Ishikawa (cell line): ENCODE measurements at regions not wholly inside any gene's neighbourhood (a gene's known extent, or its start where the extent isn't known, plus 50 kb on each side); places are given as distances from the start of the nearest gene placed in this dataset.

ENCODE experiments used
- CEBPB ChIP-seq: IDR thresholded peaks from 2 replicates; pipeline ENCODE4 v1.6.1; 2012
- CREB1 ChIP-seq: IDR thresholded peaks from 2 replicates; pipeline ENCODE4 v1.6.1; 2012; ENCODE audit warnings: low read depth
- EGR1 ChIP-seq: IDR thresholded peaks from 2 replicates; pipeline ENCODE4 v1.6.1; 2012
- EP300 ChIP-seq: IDR thresholded peaks from 2 replicates; pipeline ENCODE4 v1.6.1; 2012; ENCODE audit warnings: borderline replicate concordance
- FOXM1 ChIP-seq: IDR thresholded peaks from 2 replicates; pipeline ENCODE4 v1.6.1; 2012; ENCODE audit warnings: low read depth, borderline replicate concordance
- NFIC ChIP-seq: IDR thresholded peaks from 2 replicates; pipeline ENCODE4 v1.6.1; 2012
- RAD21 ChIP-seq: IDR thresholded peaks from 2 replicates; pipeline ENCODE4 v1.6.1; 2012; ENCODE audit warnings: low read depth
- TAF1 ChIP-seq: IDR thresholded peaks from 2 replicates; pipeline ENCODE4 v1.6.1; 2012; ENCODE audit warnings: low read depth, mild to moderate bottlenecking
- TCF12 ChIP-seq: IDR thresholded peaks from 2 replicates; pipeline ENCODE4 v1.6.1; 2012; ENCODE audit warnings: low read depth
- TEAD4 ChIP-seq: IDR thresholded peaks from 2 replicates; pipeline ENCODE4 v1.6.1; 2012
- YY1 ChIP-seq: IDR thresholded peaks from 2 replicates; pipeline ENCODE4 v1.6.1; 2012; ENCODE audit warnings: low read depth
- ZBTB7A ChIP-seq: IDR thresholded peaks from 2 replicates; pipeline ENCODE4 v1.6.1; 2012; ENCODE audit warnings: low read depth
- TF ChIP-seq, protein P1 (sequence below): IDR thresholded peaks from 2 replicates; pipeline ENCODE4 v1.6.1; 2012
- TF ChIP-seq, protein P2 (sequence below): IDR thresholded peaks from 2 replicates; pipeline ENCODE4 v1.6.1; 2012; ENCODE audit warnings: low read depth, mild to moderate bottlenecking
- TF ChIP-seq, protein P3 (sequence below): IDR thresholded peaks from 2 replicates; pipeline ENCODE4 v1.6.1; 2012

DNA sequence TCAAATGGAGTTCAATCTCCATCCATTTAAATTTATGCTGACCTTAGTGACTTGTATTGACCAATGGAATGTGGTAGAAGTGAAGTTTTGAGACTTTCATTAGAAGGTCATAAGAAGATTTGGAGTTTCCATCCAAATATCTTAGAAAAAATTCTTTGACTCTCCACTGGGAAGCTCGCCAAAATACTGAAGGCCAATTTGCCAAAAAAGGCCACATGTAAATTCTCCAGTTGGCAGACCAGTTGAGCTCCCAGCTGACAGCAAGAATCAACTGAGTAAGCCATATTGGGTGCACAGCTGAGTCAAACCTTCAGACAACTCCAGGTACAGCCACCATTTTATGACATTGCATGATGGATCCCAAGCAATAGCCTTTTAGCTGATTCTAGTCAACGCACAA is 228.3 kb upstream of the SETBP1 start:
- TF ChIP-seq EP300, result no peak
- TF ChIP-seq, protein P1, sequence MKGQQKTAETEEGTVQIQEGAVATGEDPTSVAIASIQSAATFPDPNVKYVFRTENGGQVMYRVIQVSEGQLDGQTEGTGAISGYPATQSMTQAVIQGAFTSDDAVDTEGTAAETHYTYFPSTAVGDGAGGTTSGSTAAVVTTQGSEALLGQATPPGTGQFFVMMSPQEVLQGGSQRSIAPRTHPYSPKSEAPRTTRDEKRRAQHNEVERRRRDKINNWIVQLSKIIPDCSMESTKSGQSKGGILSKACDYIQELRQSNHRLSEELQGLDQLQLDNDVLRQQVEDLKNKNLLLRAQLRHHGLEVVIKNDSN, result no peak
- no peak for TF ChIP-seq RAD21
- TF ChIP-seq TAF1, result no peak
- TF ChIP-seq CREB1, result no peak
- no peak for TF ChIP-seq ZBTB7A
- TF ChIP-seq, protein P2, sequence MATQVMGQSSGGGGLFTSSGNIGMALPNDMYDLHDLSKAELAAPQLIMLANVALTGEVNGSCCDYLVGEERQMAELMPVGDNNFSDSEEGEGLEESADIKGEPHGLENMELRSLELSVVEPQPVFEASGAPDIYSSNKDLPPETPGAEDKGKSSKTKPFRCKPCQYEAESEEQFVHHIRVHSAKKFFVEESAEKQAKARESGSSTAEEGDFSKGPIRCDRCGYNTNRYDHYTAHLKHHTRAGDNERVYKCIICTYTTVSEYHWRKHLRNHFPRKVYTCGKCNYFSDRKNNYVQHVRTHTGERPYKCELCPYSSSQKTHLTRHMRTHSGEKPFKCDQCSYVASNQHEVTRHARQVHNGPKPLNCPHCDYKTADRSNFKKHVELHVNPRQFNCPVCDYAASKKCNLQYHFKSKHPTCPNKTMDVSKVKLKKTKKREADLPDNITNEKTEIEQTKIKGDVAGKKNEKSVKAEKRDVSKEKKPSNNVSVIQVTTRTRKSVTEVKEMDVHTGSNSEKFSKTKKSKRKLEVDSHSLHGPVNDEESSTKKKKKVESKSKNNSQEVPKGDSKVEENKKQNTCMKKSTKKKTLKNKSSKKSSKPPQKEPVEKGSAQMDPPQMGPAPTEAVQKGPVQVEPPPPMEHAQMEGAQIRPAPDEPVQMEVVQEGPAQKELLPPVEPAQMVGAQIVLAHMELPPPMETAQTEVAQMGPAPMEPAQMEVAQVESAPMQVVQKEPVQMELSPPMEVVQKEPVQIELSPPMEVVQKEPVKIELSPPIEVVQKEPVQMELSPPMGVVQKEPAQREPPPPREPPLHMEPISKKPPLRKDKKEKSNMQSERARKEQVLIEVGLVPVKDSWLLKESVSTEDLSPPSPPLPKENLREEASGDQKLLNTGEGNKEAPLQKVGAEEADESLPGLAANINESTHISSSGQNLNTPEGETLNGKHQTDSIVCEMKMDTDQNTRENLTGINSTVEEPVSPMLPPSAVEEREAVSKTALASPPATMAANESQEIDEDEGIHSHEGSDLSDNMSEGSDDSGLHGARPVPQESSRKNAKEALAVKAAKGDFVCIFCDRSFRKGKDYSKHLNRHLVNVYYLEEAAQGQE, result no peak
- TF ChIP-seq EGR1, result no peak
- no peak for TF ChIP-seq YY1
- no peak for TF ChIP-seq FOXM1
- no peak for TF ChIP-seq NFIC
- no peak for TF ChIP-seq TEAD4
- no peak for TF ChIP-seq CEBPB
- no peak for TF ChIP-seq TCF12
- TF ChIP-seq, protein P3, sequence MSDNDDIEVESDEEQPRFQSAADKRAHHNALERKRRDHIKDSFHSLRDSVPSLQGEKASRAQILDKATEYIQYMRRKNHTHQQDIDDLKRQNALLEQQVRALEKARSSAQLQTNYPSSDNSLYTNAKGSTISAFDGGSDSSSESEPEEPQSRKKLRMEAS, result no peak

DNA sequence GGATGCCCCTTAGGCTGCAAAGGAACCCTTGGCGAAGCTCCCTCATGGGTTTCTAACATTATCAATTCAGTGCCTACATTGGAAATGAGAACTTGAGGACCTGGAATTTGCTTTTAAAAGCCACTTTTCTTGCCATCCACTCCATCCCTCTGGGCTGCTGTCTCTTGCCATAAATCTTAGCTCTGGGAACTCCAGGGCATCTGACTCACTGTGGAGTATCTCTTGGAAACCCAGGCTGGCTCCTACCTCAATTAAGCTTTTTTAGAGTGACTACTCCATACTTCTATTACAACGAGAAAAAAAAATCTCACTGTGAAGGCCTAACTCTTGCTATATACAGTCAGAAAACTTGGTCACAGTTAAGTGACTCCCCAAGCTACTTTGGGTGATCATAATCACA is 227.2 kb upstream of the SETBP1 start:
- TF ChIP-seq, protein P1, result no peak
- no peak for TF ChIP-seq TEAD4
- TF ChIP-seq TCF12, result no peak
- TF ChIP-seq TAF1, result no peak
- TF ChIP-seq EGR1, result no peak
- TF ChIP-seq NFIC, result no peak
- TF ChIP-seq CREB1, result no peak

DNA sequence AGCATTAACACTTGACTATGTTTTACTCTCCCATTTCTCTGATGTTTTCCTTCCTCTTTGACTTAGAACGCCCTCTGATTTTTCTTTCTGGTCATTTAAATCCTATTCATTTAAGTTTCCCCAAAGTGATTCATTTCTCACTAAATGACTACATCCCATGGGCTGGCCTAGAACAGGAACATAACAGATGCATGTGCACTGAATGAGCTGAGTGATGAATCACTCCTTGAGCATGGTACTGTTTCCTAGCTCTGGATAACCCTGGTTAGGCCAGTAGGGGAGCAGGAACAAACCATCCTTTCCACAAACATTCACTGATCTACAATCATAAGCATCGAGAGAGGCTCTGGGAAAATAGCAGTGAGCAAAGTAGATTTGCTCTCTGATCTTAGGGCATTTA is 221.9 kb upstream of the SETBP1 start:
- TF ChIP-seq TEAD4, result no peak
- no peak for TF ChIP-seq NFIC
- TF ChIP-seq EGR1, result no peak
- no peak for TF ChIP-seq RAD21
- TF ChIP-seq TAF1, result no peak
- TF ChIP-seq, protein P3, result no peak
- TF ChIP-seq, protein P1, result no peak
- TF ChIP-seq ZBTB7A, result no peak
- no peak for TF ChIP-seq FOXM1
- no peak for TF ChIP-seq YY1
- TF ChIP-seq TCF12, result no peak
- TF ChIP-seq CEBPB, result no peak
- TF ChIP-seq, protein P2, result no peak
- TF ChIP-seq CREB1, result no peak
- no peak for TF ChIP-seq EP300

DNA sequence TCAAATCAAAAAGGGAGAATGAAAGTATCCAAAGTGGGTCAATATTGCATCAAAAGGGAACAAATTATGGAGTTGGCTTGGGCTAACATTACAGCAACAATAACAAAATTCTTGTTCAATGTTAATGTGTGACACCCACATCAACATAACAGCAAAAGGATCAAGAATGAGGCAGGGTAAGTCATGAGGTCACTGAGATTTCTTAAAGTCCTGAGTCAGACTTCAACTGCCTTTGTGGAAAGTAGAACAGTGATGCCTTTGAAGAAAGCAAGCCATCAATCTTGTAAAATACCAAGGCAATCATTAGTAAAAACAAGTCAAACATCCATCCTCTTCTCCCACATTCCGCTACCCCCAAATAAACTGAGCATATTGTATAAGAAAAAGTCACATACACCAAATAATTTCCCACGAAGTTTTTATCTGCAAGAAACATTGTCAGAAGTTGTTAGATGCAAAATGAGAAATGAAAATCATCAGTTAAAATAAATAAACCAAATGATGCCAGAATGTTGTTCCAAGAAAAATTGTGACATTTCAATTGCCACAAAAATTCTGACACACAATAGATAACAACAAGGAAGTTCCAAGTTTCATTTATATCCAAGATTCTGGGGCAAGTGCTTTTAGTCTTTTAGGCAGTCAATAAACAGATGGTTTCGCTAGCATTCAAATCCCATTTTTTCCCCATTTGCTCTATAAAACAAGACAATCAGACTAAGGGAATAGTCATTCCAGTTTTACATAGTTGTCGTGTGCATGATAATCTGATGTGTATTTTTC is 216.1 kb upstream of the SETBP1 start:
- TF ChIP-seq TEAD4 (no peak), TCF12 (no peak), TAF1 (no peak), EP300 (no peak), YY1 (no peak), CEBPB (no peak), CREB1 (no peak), FOXM1 (no peak), NFIC (no peak), RAD21 (no peak), ZBTB7A (no peak), EGR1 (no peak)
- TF ChIP-seq, protein P2, result no peak
- TF ChIP-seq, protein P1, result no peak
- TF ChIP-seq, protein P3, result no peak
